ENCODE measurements at regions not wholly inside any gene's neighbourhood (a gene's known extent, or its start where the extent isn't known, plus 50 kb on each side); places are given as distances from the start of the nearest gene placed in this dataset.
"Not testable (repeated sequence)": the region's sequence is repeated elsewhere in the genome, so short reads cannot be mapped to it uniquely, and the experiment has no call there.

DNA sequence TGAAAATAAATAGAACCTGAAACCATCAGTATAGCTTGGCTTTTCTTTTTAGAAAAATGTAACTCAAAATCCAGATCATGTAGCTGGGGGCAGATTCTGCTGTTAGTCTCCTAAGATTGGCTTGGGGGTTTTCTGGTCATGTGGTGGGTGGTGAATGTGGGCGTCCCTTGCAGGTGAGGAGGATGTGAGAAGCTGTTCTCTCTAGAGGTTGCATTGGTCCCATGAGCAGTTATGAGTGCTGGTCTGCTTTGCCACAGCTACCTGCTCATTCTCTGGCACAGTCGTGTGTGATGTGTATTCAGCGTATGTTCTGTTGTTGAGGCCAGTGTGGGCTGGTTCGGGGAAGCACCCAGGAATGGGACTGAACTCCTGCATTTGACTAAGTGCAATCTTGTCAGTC is 466.8 kb downstream of the DIRAS2 start:
- in situ Hi-C loops (cut with HindIII; ENCODE audit: low pct_unique_long_range_greater_than_20kb, low sequenced_read_pairs) = no loop called here
- TF ChIP-seq JUND (IDR thresholded peaks at IDR 0.05; ENCODE audit: low read depth) = no peak
- no peak for DNase-seq (ENCODE audit: low read depth in 1 of 2, low spot score in 1 of 2)

DNA sequence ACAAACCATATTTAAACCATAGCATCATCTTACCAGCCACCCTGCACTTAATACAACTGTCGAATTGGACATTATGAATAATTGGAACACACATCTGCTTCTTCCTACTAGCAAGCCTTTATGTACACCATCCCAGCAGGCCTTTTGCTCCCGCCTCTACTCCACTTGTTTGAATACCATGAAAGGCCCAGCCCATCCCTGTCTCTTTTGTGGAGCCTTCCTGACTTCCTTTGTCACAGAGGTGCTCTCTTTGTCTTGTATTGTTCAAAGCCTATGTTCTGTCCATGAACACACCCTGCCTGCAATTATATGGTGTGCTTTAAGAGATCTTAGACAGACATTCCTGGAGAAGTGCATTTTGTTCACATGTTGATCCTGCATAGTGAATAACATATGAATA is 465.7 kb downstream of the DIRAS2 start:
- no peak for DNase-seq (ENCODE audit: low read depth in 1 of 2, low spot score in 1 of 2)
- in situ Hi-C loops (cut with HindIII; ENCODE audit: low pct_unique_long_range_greater_than_20kb, low sequenced_read_pairs) = no loop called here
- TF ChIP-seq JUND (IDR thresholded peaks at IDR 0.05; ENCODE audit: low read depth) = no peak

DNA sequence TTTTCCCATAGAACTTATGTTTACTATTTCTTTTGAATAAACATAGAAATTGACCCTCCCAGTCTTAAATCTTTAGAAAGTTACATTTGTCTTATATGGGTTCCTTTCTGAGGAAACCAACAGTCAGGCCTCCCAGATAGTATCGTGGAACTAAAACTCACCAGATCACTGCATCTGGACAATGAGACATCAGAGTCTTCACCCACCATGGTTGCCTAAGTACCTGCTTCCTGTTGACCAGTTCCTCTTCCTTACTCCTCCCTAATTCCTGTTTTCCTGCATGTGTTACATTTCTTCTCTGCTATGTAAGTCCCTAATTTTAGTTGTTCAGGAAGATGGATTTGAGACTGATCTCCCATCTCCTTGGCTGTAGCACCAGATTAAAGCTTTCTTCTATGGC is 462.2 kb downstream of the DIRAS2 start:
- in situ Hi-C loops (cut with HindIII; ENCODE audit: low pct_unique_long_range_greater_than_20kb, low sequenced_read_pairs) = no loop called here
- DNase-seq (ENCODE audit: low read depth in 1 of 2, low spot score in 1 of 2) = no peak
- no peak for TF ChIP-seq JUND (IDR thresholded peaks at IDR 0.05; ENCODE audit: low read depth)

DNA sequence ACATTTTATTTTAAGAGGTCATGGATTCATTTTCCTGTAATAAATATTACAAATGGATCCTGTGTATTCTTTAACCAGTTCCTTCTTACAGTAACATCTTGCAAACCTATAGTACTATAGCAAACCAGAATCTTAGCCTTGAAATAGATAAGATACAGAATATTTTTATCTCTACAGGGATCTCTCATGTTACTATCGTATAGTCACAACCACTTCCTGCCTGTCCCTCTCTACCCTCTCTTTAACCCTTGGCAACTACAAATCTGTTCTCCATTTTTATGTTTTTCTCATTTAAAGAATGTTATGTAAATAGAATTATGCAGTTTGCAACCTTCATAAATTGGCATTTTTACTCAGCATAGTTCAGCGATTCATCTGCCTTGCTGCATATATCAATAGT is 454.0 kb downstream of the DIRAS2 start:
- in situ Hi-C loops (cut with HindIII; ENCODE audit: low pct_unique_long_range_greater_than_20kb, low sequenced_read_pairs) = no loop called here
- no peak for DNase-seq (ENCODE audit: low read depth in 1 of 2, low spot score in 1 of 2)
- no peak for TF ChIP-seq JUND (IDR thresholded peaks at IDR 0.05; ENCODE audit: low read depth)

DNA sequence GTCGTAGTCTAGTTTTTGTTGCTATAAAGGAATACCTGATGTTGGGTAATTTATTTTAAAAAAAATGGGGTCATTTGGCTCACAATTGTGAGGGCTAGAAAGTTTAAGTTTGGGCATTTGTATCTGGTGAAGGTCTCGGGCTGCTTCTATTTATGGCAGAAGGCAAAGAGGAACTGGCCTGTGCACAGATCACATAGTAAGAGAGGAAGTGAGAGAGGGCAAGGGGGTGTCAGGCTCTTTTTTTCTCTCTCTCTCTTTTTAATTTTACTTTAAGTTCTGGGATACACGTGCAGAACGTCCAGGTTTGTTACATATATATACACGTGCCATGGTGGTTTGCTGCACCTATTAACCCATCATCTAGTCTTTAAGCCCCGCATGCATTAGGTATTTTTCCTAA is 453.3 kb downstream of the DIRAS2 start:
- no peak for TF ChIP-seq JUND (IDR thresholded peaks at IDR 0.05; ENCODE audit: low read depth)
- in situ Hi-C loops (cut with HindIII; ENCODE audit: low pct_unique_long_range_greater_than_20kb, low sequenced_read_pairs) = no loop called here
- DNase-seq (ENCODE audit: low read depth in 1 of 2, low spot score in 1 of 2) = no peak

DNA sequence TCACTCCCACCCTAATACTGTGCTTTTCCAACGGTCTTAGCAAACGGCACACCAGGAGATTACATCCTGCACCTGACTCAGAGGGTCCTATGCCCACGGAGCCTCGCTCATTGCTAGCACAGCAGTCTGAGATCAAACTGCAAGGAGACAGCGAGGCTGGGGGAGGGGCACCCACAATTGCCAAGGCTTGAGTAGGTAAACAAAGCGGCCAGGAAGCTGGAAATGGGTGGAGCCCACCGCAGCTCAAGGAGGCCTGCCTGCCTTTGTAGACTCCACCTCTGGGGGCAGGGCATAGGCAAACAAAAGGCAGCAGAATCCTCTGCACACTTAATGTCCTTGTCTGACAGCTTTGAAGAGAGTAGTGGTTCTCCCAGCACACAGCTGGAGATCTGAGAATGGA is 450.2 kb downstream of the DIRAS2 start:
- peak in 1 of 2 experiments; percentile 36 for DNase-seq (ENCODE audit: low read depth in 1 of 2, low spot score in 1 of 2)
- in situ Hi-C loops (cut with HindIII; ENCODE audit: low pct_unique_long_range_greater_than_20kb, low sequenced_read_pairs) = not testable (repeated sequence)

DNA sequence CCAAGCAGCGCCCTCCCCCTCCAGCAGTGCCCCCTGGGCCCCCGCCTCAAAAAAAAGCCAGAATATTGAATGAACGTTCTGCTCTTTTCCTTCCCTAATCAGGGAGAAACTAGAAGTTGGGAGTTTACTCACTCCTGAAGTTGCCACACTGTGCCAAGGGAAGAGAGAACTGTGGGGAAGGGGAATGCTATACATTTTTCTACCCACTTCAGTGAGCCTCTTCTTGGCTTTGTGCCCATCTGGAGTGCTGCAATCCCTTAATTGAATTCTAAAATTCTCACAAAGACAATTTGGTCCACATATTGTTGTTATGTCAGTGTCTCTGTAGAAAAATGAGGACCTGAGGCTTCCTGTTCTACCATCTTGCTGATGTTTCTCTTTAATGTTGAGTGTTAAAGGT is 443.7 kb downstream of the DIRAS2 start:
- DNase-seq (ENCODE audit: low read depth in 1 of 2, low spot score in 1 of 2) = no peak
- in situ Hi-C loops (cut with HindIII; ENCODE audit: low pct_unique_long_range_greater_than_20kb, low sequenced_read_pairs) = no loop called here
- TF ChIP-seq JUND (IDR thresholded peaks at IDR 0.05; ENCODE audit: low read depth) = no peak

DNA sequence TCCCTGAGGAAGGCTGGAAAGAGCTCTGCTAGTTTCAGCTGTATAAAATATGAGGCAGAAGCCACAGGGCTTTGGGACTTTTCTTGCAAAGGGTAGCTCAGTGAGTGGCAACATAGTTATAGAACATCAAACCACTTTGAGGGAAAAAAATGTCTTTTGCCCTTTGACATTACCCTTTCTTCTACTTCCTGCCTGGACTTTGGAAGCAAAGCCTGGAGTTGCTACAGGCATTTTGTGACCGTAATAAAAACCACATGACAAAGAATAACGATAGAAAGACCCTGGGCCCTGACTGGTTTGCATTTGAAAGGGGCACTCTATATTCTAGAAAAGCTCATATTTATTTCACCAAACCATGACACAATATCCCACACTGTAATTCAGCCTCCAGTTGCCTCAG is 440.9 kb downstream of the DIRAS2 start:
- DNase-seq (ENCODE audit: low read depth in 1 of 2, low spot score in 1 of 2) = no peak
- no peak for TF ChIP-seq JUND (IDR thresholded peaks at IDR 0.05; ENCODE audit: low read depth)
- in situ Hi-C loops (cut with HindIII; ENCODE audit: low pct_unique_long_range_greater_than_20kb, low sequenced_read_pairs) = no loop called here

DNA sequence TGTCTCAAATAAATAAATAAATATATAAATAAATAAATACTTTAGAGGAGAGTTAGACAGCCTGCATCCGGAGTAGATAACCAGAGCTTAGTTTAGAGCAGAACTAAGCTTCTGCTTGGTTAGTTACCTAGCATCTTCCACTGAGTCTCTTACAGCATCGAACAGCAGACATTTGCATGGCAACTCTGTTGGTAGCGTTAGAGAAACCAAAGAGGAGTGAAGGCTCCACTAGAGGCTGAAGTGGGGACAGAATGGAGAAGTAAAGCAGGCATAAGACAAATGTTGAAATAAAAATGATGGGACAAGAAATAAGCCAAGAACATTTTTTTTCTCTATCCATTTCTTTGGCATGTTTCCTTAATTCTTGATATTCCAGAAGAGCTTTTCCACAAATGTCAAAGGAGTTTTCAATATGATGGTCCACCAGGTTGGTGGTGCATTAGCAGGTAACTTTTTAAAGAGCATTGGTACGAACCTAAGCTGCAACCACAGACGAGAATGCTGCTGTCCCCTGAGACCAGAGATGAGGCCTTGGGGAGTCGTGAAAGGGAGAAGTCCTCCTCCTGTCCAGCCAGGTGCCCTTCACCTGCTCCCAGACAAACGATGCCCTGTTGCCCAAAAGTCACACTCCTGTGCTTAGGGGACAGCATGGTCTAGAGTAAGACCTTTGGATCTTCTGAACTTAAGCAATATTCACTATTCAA is 438.3 kb downstream of the DIRAS2 start:
- DNase-seq (ENCODE audit: low read depth in 1 of 2, low spot score in 1 of 2) = no peak
- TF ChIP-seq JUND (IDR thresholded peaks at IDR 0.05; ENCODE audit: low read depth) = no peak
- in situ Hi-C loops (cut with HindIII; ENCODE audit: low pct_unique_long_range_greater_than_20kb, low sequenced_read_pairs) = no loop called here

DNA sequence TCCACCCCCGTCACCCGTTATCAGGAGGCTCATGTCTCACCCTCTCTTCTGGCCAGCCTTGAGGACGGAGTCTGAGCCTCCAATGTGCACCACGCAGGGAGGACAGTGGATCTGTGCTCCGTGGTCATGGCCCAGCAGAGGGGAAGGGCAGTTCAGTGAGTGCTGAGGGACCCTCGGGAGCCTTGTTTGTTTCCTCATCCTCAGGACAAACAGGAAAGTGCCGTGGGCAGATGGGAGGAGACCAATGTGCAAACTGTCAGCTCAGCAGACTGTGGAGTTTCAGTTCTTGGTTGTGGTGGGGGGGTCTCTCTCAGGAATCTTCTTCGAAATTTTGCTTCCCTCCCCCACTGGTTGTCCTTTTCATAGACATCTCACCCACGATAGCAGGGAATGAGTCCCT is 429.6 kb downstream of the DIRAS2 start:
- DNase-seq (ENCODE audit: low read depth in 1 of 2, low spot score in 1 of 2); in situ Hi-C loops (cut with HindIII; ENCODE audit: low pct_unique_long_range_greater_than_20kb, low sequenced_read_pairs): not testable (repeated sequence)

DNA sequence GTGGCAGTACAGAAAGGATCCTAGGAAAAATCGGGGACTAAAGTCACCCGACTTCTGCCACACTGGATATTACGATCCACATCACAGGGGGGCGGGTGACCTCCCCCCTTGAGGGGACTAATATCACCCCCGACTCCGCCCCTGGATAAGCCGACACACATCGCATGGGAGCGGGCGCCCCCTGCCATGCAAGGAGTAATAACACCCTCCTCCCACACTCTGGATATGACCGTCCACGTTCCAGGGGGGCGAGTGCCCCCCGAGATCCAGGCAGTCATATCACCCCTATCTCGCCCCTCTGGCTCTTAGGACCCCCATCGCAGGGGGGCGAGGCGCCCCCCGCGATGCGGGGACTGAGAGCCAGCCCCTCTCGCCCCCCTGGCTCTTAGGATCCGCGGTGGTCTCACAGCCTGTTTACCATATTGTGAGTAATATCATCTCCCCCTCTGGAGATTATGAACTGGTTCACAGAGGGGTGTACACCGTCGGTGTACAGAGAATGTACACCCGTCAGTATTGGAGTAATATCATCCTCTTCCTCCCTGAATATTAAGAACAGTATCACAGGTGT is 423.0 kb downstream of the DIRAS2 start:
- no peak for TF ChIP-seq JUND (IDR thresholded peaks at IDR 0.05; ENCODE audit: low read depth)
- in situ Hi-C loops (cut with HindIII; ENCODE audit: low pct_unique_long_range_greater_than_20kb, low sequenced_read_pairs) = no loop called here
- DNase-seq (ENCODE audit: low read depth in 1 of 2, low spot score in 1 of 2) = peak in 1 of 2 experiments; percentile 30

DNA sequence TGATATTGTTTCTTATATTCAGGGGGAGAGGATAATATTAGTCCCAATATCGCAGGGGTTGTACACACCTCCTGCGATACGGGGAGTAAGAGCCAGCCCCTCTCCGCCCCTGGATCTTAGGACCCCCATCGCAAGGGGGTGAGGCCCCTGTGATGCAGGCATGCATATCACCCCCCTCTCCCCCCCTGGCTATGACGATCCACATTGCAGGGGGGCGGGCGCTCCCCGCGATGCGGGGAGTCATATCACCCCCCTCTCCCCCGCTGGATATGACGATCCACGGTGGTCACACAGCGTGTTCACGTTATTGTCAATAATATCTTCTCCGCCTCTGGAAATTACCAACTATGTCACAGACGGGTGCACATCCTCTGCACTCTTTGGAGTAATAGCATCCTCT is 420.7 kb downstream of the DIRAS2 start:
- in situ Hi-C loops (cut with HindIII; ENCODE audit: low pct_unique_long_range_greater_than_20kb, low sequenced_read_pairs) = not testable (repeated sequence)

DNA sequence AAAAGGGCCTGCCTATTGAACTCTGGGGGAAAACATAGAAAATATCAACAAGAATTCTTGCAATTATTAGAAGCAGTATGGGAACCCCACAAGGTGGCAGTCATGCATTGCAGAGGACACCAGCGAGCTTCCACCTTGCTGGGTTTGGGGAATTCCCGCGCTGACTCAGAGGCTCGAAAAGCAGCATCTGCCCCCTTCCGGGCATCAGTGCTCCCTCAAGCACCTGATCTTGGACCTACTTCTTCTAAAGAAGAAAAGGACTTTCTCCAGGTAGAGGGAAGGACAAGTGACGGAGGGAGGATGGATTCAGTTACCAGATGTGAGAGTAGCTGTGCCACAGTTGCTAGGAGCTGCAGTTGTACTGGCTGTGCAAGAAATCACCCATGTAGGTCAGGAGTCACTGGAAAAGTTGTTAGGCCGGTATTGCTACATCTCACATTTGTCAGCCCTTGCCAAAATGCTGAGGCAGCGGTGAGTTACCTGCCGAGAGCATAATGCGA is 415.7 kb downstream of the DIRAS2 start:
- DNase-seq (ENCODE audit: low read depth in 1 of 2, low spot score in 1 of 2) = peak in 1 of 2 experiments; percentile 91
- in situ Hi-C loops (cut with HindIII; ENCODE audit: low pct_unique_long_range_greater_than_20kb, low sequenced_read_pairs) = not testable (repeated sequence)

More for the DNA sequence above, 420.7 kb downstream of the DIRAS2 start:
- not testable (repeated sequence) for DNase-seq (ENCODE audit: low read depth in 1 of 2, low spot score in 1 of 2)

DNA sequence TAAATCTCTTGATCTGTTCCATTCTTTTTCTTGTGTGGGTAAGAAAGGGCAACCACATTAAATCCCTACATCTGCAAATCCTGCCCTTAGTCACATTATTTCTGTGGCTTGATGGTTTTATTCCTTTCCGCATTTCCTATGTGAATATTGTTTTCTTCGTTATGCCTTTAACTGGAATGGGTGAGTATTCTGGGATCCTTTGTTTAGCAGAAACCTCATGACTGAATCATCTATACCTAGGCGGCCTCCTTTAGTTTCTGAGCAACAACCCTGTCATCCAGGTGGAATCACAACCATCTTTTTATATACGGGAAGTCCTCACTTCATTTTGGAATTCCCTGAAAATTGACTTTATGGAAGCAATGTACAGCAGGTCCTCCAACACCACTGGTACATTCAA is 409.5 kb downstream of the DIRAS2 start:
- in situ Hi-C loops (cut with HindIII; ENCODE audit: low pct_unique_long_range_greater_than_20kb, low sequenced_read_pairs) = not testable (repeated sequence)

More for the DNA sequence above, 409.5 kb downstream of the DIRAS2 start:
- DNase-seq (ENCODE audit: low read depth in 1 of 2, low spot score in 1 of 2) = not testable (repeated sequence)
